HL-60 (cell line): ENCODE measurements at regions not wholly inside any gene's neighbourhood (a gene's known extent, or its start where the extent isn't known, plus 50 kb on each side); places are given as distances from the start of the nearest gene placed in this dataset.

Source experiments
- POLR2AphosphoS5 ChIP-seq: IDR thresholded peaks from 2 replicates; pipeline ENCODE4 v1.6.1; 2012; ENCODE audit warnings: low read depth
- TF ChIP-seq, protein P1 (sequence below): IDR thresholded peaks from one replicate; pipeline ENCODE4 v1.5.1; 2011; ENCODE audit warnings: low read length, control low read depth, inconsistent platforms; ENCODE audit not compliant: insufficient read depth

DNA sequence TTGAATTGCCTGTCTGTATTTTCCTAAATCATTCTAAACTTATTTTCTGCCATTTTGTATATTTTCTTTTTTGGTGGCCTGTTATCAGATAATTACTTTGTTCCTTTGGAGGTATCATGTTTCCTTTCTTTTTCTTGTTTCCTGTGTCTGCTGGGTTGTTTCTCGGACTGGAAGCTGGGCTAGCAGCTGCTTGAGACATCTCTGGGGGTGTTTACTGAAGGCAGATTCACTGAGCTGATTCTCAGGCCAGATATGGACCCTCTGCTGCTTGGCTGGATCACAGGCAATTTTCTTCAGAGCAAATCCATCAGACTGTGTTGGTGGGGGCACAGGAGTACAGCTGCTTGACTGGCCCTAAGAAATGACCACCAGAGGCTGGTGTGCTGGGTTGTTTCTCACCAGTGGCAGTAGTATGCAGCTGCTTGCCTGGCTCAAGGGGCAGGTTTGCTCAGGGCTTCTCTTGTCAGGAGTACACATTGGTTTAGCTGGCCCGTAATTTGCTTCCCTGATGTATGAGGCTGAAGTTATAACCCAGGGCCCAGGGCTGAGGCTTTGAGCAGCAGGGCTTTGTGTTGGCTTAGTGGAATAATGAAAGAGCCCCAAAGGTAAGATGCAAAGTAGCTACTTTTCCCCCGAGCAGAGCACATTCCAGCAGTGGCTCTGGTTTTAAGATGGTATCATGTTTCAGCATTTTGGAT, 680.6 kb downstream of the TECRL start:
- TF ChIP-seq, protein P1, sequence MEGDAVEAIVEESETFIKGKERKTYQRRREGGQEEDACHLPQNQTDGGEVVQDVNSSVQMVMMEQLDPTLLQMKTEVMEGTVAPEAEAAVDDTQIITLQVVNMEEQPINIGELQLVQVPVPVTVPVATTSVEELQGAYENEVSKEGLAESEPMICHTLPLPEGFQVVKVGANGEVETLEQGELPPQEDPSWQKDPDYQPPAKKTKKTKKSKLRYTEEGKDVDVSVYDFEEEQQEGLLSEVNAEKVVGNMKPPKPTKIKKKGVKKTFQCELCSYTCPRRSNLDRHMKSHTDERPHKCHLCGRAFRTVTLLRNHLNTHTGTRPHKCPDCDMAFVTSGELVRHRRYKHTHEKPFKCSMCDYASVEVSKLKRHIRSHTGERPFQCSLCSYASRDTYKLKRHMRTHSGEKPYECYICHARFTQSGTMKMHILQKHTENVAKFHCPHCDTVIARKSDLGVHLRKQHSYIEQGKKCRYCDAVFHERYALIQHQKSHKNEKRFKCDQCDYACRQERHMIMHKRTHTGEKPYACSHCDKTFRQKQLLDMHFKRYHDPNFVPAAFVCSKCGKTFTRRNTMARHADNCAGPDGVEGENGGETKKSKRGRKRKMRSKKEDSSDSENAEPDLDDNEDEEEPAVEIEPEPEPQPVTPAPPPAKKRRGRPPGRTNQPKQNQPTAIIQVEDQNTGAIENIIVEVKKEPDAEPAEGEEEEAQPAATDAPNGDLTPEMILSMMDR = no peak
- no peak for TF ChIP-seq POLR2AphosphoS5
